ENCODE measurements at regions not wholly inside any gene's neighbourhood (a gene's known extent, or its start where the extent isn't known, plus 50 kb on each side); places are given as distances from the start of the nearest gene placed in this dataset.

DNA sequence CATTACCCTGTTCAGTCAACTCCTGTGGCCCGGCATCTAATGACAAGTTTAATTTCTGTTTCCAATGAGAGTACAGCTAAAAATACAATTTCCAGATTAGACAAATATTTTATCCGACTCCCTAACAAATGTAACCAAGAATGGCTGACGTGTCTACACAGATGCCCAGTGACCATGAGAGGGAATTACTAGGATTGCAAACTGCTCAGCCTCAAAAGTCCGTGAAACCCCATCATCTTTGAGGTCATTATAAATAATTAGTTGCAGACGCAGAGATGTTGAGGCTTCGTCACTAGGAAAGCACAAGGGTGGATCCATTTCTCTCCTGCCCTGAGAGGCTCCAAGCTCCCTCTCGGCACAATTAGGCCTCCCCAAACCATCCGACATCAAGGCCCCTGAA is 104.1 kb upstream of the ZNF507 start:
- Histone ChIP-seq H3K27ac (no peak overlapping the region), H3K4me1 (no peaks in the 10 kb centered on the region), H3K4me3 (no peak overlapping the region), H3K9me3 (peaks cover 0 to under 1% (median 0%) of the 10 kb centered on the region in 3 donors), H3K36me3 (no peaks in the 10 kb centered on the region), H3K27me3 (peaks cover 27% of the 10 kb centered on the region)
- no peak for ATAC-seq
- no peak for TF ChIP-seq EP300 (IDR thresholded peaks at IDR 0.05)
- no peak for TF ChIP-seq POLR2AphosphoS5 (IDR thresholded peaks at IDR 0.05)
- no peak for TF ChIP-seq POLR2A (IDR thresholded peaks at IDR 0.05)
- TF ChIP-seq, protein P1, sequence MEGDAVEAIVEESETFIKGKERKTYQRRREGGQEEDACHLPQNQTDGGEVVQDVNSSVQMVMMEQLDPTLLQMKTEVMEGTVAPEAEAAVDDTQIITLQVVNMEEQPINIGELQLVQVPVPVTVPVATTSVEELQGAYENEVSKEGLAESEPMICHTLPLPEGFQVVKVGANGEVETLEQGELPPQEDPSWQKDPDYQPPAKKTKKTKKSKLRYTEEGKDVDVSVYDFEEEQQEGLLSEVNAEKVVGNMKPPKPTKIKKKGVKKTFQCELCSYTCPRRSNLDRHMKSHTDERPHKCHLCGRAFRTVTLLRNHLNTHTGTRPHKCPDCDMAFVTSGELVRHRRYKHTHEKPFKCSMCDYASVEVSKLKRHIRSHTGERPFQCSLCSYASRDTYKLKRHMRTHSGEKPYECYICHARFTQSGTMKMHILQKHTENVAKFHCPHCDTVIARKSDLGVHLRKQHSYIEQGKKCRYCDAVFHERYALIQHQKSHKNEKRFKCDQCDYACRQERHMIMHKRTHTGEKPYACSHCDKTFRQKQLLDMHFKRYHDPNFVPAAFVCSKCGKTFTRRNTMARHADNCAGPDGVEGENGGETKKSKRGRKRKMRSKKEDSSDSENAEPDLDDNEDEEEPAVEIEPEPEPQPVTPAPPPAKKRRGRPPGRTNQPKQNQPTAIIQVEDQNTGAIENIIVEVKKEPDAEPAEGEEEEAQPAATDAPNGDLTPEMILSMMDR (IDR thresholded peaks at IDR 0.05), result no peak
- 66 to 74% methylated on average over 8 of the region's 8 CpGs for WGBS, 2 donors (ENCODE audit: low coverage in 1 of 2)

DNA sequence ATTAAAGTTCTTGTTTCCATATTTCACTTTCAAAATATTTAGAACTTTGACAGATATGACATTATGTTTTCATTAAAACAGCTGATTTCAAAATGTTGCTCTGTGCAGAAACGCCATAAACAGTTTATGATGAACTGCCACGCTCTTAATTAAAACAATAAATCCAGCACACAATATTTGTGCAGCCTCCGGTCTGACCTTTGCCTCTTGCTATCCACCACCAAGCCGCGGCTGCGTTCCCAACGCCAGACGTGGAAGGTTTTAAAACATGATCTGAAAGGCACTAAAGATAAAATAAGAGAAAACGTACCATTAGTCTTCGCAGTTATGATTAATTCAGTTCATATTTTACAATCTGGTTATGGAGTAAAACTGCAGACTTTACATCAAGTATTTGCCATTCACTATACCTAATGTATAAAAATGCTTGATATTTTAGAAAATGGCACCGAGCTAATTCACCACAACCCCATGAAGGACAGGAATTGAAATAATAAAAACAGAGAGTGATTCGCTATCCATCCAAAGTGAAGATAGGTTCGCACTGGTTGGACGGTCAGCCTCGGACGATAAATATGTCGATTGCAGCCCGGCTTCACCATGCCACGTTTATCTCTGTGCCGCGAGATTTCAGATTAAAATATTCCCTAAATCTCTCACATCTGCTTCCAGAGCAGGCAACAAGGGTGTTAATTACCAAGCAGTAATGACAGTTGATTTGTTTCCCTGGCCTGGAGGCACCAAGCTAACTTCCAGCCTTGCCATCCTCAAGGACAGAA is 103.3 kb upstream of the ZNF507 start:
- WGBS, 2 donors (ENCODE audit: low coverage in 1 of 2), result 51 to 70% methylated on average over 21 of the region's 21 CpGs
- H3K9me3 ChIP-seq, result peaks cover 0 to 8% (median 0%) of the 10 kb centered on the region in 3 donors
- no peaks in the 10 kb centered on the region for H3K36me3 ChIP-seq
- TF ChIP-seq POLR2AphosphoS5 (IDR thresholded peaks at IDR 0.05) (no peak), EP300 (IDR thresholded peaks at IDR 0.05) (no peak), POLR2A (IDR thresholded peaks at IDR 0.05) (no peak)
- TF ChIP-seq, protein P1 (IDR thresholded peaks at IDR 0.05), result no peak
- no peaks in the 10 kb centered on the region for H3K4me1 ChIP-seq
- H3K4me3 ChIP-seq, result no peak overlapping the region
- no peak overlapping the region for H3K27ac ChIP-seq
- peaks cover 24% of the 10 kb centered on the region for H3K27me3 ChIP-seq
- no peak for ATAC-seq

DNA sequence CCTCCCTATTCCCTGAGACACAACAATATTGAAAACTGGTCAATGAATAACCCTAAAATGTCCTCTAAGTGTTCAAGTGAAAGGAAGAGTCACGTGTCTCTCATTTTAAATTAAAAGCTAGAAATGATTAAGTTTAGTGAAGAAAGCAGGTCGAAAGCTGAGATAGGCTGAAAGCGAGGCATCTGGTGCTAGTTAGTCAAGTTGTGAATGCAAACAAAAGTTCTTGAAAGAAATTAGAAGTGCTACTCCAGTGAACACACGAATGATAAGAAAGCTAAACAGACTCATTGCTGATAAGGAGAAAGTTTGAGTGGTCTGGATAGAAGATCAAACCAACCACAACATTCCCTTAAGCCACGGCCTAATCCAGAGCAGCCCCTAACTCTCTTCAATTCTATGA is 99.4 kb upstream of the ZNF507 start:
- no peak overlapping the region for H3K4me3 ChIP-seq
- H3K27ac ChIP-seq, result no peak overlapping the region
- H3K27me3 ChIP-seq, result peaks cover 12% of the 10 kb centered on the region
- no peak for ATAC-seq
- no peaks in the 10 kb centered on the region for H3K36me3 ChIP-seq
- TF ChIP-seq POLR2A (IDR thresholded peaks at IDR 0.05), result no peak
- TF ChIP-seq EP300 (IDR thresholded peaks at IDR 0.05), result no peak
- TF ChIP-seq, protein P1 (IDR thresholded peaks at IDR 0.05), result no peak
- TF ChIP-seq POLR2AphosphoS5 (IDR thresholded peaks at IDR 0.05), result no peak
- WGBS, 2 donors (ENCODE audit: low coverage in 1 of 2), result 32 to 66% methylated on average over 5 of the region's 5 CpGs
- H3K4me1 ChIP-seq, result no peaks in the 10 kb centered on the region
- peaks cover 0 to 13% (median 0%) of the 10 kb centered on the region in 3 donors for H3K9me3 ChIP-seq

DNA sequence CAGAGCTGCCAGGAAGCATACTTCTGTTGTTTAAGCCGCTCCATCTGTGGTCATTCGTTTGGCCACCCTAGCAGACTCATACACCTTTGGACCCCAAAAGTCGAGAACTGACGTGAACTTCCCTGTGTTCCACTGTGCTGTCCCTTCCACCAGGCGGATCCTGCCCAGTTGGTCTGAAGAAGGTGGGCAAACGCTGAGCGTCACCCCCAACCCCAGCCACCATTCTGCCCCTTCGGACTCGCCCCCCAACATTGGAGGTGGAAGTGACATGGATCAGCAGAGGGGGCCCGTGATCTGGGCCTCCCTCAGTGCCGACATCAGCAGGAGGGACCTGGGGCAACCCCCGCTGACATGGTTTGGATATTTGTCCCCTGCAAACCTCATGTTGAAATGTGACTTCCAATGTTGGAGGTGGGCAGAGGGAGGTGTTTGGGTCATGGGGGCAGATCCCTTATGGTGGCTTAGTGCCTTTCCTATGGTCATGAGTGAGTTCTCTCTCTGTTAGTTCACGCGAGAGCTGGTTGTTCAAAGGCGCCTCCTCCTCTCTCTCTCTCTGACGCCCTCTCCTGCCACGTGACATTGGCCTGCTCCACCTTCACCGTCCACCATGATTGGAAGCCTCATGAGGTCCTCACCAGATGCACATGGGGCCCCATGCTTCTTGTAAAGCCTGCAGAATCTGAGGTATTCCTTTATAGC is 93.6 kb upstream of the ZNF507 start:
- no peaks in the 10 kb centered on the region for H3K4me1 ChIP-seq
- peaks cover 40% of the 10 kb centered on the region for H3K27me3 ChIP-seq
- H3K36me3 ChIP-seq, result no peaks in the 10 kb centered on the region
- peaks cover 0 to 8% (median 0%) of the 10 kb centered on the region in 3 donors for H3K9me3 ChIP-seq
- TF ChIP-seq EP300 (IDR thresholded peaks at IDR 0.05) (no peak), POLR2A (IDR thresholded peaks at IDR 0.05) (no peak), POLR2AphosphoS5 (IDR thresholded peaks at IDR 0.05) (no peak)
- TF ChIP-seq, protein P1 (IDR thresholded peaks at IDR 0.05), result no peak
- no peak for ATAC-seq
- 87 to 88% methylated on average over 3 to 7 of the region's 18 CpGs for whole genome bisulfite sequencing, 2 donors (ENCODE audit: low coverage in 1 of 2)
- H3K4me3 ChIP-seq, result no peak overlapping the region
- H3K27ac ChIP-seq, result no peak overlapping the region

All from gastroesophageal sphincter (tissue), 4 donors.